Keratinocyte (primary cell): ENCODE measurements at regions not wholly inside any gene's neighbourhood (a gene's known extent, or its start where the extent isn't known, plus 50 kb on each side); places are given as distances from the start of the nearest gene placed in this dataset.
"Not testable (repeated sequence)": the region's sequence is repeated elsewhere in the genome, so short reads cannot be mapped to it uniquely, and the experiment has no call there.

Experiments
- DNase-seq: peaks from one replicate; pipeline ENCODE4 v3.0.0-alpha.2; 2011; ENCODE audit warnings: low read depth, missing footprints, low spot score
- FAIRE-seq: peaks from 2 replicates; lab custom pipeline; 2011; peaks lifted over from hg19 to GRCh38; lab: Jason Lieb, UNC
- H2AFZ ChIP-seq: 2 replicates; pipeline ENCODE4 v1.6.0; 2012; ENCODE audit warnings: low read length, control low read depth, inconsistent platforms; ENCODE audit not compliant: control insufficient read depth
- H3K27ac ChIP-seq: 2 replicates; pipeline ENCODE4 v1.5.1; 2011; ENCODE audit warnings: low read length; ENCODE audit not compliant: control insufficient read depth, insufficient read depth
- H3K27me3 ChIP-seq: 3 replicates; pipeline ENCODE4 v1.6.0; 2011; ENCODE audit warnings: low read length; ENCODE audit not compliant: control insufficient read depth, insufficient read depth; ENCODE audit errors: extremely low read depth
- H3K36me3 ChIP-seq, 2 experiments: 2 replicates in 1 of 2; 3 replicates in 1 of 2; pipeline ENCODE4 v1.5.1; 2011; ENCODE audit warnings: low read length in 2 of 2, mild to moderate bottlenecking in 1 of 2; ENCODE audit not compliant: control insufficient read depth in 2 of 2, insufficient read depth in 2 of 2; ENCODE audit errors: extremely low read depth in 1 of 2
- H3K4me1 ChIP-seq: 3 replicates; pipeline ENCODE4 v1.5.1; 2011; ENCODE audit warnings: low read length; ENCODE audit not compliant: control insufficient read depth, insufficient read depth; ENCODE audit errors: extremely low read depth
- H3K4me2 ChIP-seq: 3 replicates; pipeline ENCODE4 v1.6.0; 2011; ENCODE audit warnings: low read depth, low read length; ENCODE audit not compliant: control insufficient read depth, insufficient read depth; ENCODE audit errors: extremely low read depth
- H3K4me3 ChIP-seq, 3 experiments: fragments of 200-600 bp in 1 of 3; sonication (generic) in 1 of 3; 2 replicates in 2 of 3; 3 replicates in 1 of 3; pipeline ENCODE4 v1.5.1; 2011 to 2016; ENCODE audit warnings: low read length in 3 of 3, mild to moderate bottlenecking in 3 of 3, control low read depth in 2 of 3, inconsistent platforms in 1 of 3, low read depth in 1 of 3, mixed read lengths in 1 of 3, mixed run types in 1 of 3, moderate library complexity in 1 of 3; ENCODE audit not compliant: control insufficient read depth in 2 of 3, insufficient read depth in 2 of 3; ENCODE audit errors: extremely low read depth in 1 of 3
- H3K79me2 ChIP-seq: 2 replicates; pipeline ENCODE4 v1.6.0; 2012; ENCODE audit warnings: low read length; ENCODE audit not compliant: control insufficient read depth, insufficient read depth
- H3K9ac ChIP-seq: 3 replicates; pipeline ENCODE4 v1.6.0; 2011; ENCODE audit warnings: low read length; ENCODE audit not compliant: control insufficient read depth, insufficient read depth; ENCODE audit errors: extremely low read depth
- H3K9me1 ChIP-seq: 3 replicates; pipeline ENCODE4 v1.6.0; 2011; ENCODE audit warnings: low read length; ENCODE audit not compliant: control insufficient read depth, insufficient read depth; ENCODE audit errors: extremely low read depth
- H3K9me3 ChIP-seq: 2 replicates; pipeline ENCODE4 v1.5.1; 2012; ENCODE audit warnings: low read depth, low read length; ENCODE audit not compliant: control insufficient read depth
- H4K20me1 ChIP-seq: 3 replicates; pipeline ENCODE4 v1.6.0; 2011; ENCODE audit warnings: low read length; ENCODE audit not compliant: control insufficient read depth, insufficient read depth; ENCODE audit errors: extremely low read depth
- CTCF ChIP-seq, 3 experiments: IDR thresholded peaks in 1 of 3; conservative IDR thresholded peaks in 1 of 3; optimal IDR thresholded peaks in 1 of 3; 2 replicates in 2 of 3; 3 replicates in 1 of 3; pipeline versions ENCODE3 to v1.5.1; 2011; ENCODE audit warnings: low read length in 3 of 3, mild to moderate bottlenecking in 3 of 3, moderate library complexity in 2 of 3, control low read depth in 1 of 3, inconsistent platforms in 1 of 3; ENCODE audit not compliant: insufficient read depth in 2 of 3; ENCODE audit errors: extremely low read depth in 1 of 3
- EZH2 ChIP-seq: IDR thresholded peaks from one replicate; pipeline ENCODE4 v1.6.1; 2012; ENCODE audit warnings: inconsistent platforms, mild to moderate bottlenecking, low read length, moderate library complexity
- dilution Hi-C: fragments of 300-500 bp; cut with MboI; formaldehyde crosslinking; loops from one replicate; pipeline ENCODE4 v1.7.0; 2020; ENCODE audit warnings: low sequenced_read_pairs; ENCODE audit not compliant: extremely low pct_ligation_motif_present

- FAIRE-seq (no peak), DNase-seq (no peak)
- dilution Hi-C loops, result no loop called here
- TF ChIP-seq CTCF (optimal IDR thresholded peaks at IDR 0.05 in 1 of 3, IDR thresholded peaks at IDR 0.05 in 1 of 3, conservative IDR thresholded peaks at IDR 0.05 in 1 of 3; ENCODE audit: extremely low read depth in 1 of 3, insufficient read depth in 2 of 3, low read length in 3 of 3), result no peak
- no peak for TF ChIP-seq EZH2
- Histone ChIP-seq H3K9me3 (no peaks in the 10 kb centered on the region), H3K27me3 (no peaks in the 10 kb centered on the region), H3K79me2 (no peaks in the 10 kb centered on the region), H3K4me1 (no peaks in the 10 kb centered on the region), H3K4me2 (no peak overlapping the region), H3K9me1 (no peaks in the 10 kb centered on the region), H3K4me3 (no peak overlapping the region), H2AFZ (no peak overlapping the region), H3K27ac (no peak overlapping the region), H3K36me3 (no peaks in the 10 kb centered on the region), H4K20me1 (no peaks in the 10 kb centered on the region), H3K9ac (no peak overlapping the region)
Observed at GRCh38 chr7:98785929-98786571, 83.8 kb downstream of the TMEM130 start.

GRCh38 chr7:98788966-98789365 lies 80.8 kb downstream of the TMEM130 start:
- Histone ChIP-seq H3K27ac (no peak overlapping the region), H2AFZ (no peak overlapping the region)
- dilution Hi-C loops, result no loop called here

GRCh38 chr7:98794453-98794852 lies 75.4 kb downstream of the TMEM130 start:
- H2AFZ ChIP-seq, FAIRE-seq, H3K9me1 ChIP-seq, H3K9me3 ChIP-seq, H3K79me2 ChIP-seq, H3K36me3 ChIP-seq, dilution Hi-C loops, H3K4me3 ChIP-seq, H3K4me2 ChIP-seq, H3K9ac ChIP-seq, H3K4me1 ChIP-seq, H3K27ac ChIP-seq, DNase-seq, H4K20me1 ChIP-seq, H3K27me3 ChIP-seq: not testable (repeated sequence)

More at GRCh38 chr7:98788966-98789365, 80.8 kb downstream of the TMEM130 start:
- no peak overlapping the region for H3K4me2 ChIP-seq
- no peak overlapping the region for H3K9ac ChIP-seq
- no peak overlapping the region for H3K4me3 ChIP-seq
- TF ChIP-seq CTCF (optimal IDR thresholded peaks at IDR 0.05 in 1 of 3, IDR thresholded peaks at IDR 0.05 in 1 of 3, conservative IDR thresholded peaks at IDR 0.05 in 1 of 3; ENCODE audit: extremely low read depth in 1 of 3, insufficient read depth in 2 of 3, low read length in 3 of 3) (no peak), EZH2 (no peak)
- no peaks in the 10 kb centered on the region for H3K27me3 ChIP-seq
- no peaks in the 10 kb centered on the region for H3K79me2 ChIP-seq
- DNase-seq, result no peak
- FAIRE-seq, result no peak
- no peaks in the 10 kb centered on the region for H3K9me3 ChIP-seq
- H4K20me1 ChIP-seq, result no peaks in the 10 kb centered on the region
- no peaks in the 10 kb centered on the region for H3K9me1 ChIP-seq
- H3K4me1 ChIP-seq, result no peaks in the 10 kb centered on the region
- no peaks in the 10 kb centered on the region for H3K36me3 ChIP-seq
